Occipital lobe (tissue), 1 donor: ENCODE measurements at regions not wholly inside any gene's neighbourhood (a gene's known extent, or its start where the extent isn't known, plus 50 kb on each side); places are given as distances from the start of the nearest gene placed in this dataset.

ENCODE experiments used
- DNase-seq: peaks from one replicate; lab custom pipeline; 2025; lab: John Stamatoyannopoulos, UW

DNA sequence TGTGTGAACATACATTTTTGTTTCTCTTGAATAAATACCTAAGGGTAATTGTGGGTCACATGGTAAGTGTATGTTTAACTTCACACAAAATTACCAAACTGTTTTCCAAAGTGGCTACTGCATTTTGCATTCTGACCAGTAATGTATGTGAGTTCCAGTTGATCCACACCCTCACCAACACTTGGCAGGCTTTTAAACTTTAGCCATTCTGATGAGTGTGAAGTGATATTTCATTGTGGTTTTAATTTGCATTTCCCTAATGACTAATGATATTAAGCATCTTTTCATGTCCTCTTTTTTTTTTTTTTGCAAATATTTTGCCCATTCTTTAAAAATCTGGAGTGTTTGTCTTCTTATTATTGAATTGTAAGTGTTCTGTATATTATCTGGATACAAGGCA, 53.5 kb upstream of the MAST4 start:
- no peak for DNase-seq
